ENCODE measurements at regions not wholly inside any gene's neighbourhood (a gene's known extent, or its start where the extent isn't known, plus 50 kb on each side); places are given as distances from the start of the nearest gene placed in this dataset.

DNA sequence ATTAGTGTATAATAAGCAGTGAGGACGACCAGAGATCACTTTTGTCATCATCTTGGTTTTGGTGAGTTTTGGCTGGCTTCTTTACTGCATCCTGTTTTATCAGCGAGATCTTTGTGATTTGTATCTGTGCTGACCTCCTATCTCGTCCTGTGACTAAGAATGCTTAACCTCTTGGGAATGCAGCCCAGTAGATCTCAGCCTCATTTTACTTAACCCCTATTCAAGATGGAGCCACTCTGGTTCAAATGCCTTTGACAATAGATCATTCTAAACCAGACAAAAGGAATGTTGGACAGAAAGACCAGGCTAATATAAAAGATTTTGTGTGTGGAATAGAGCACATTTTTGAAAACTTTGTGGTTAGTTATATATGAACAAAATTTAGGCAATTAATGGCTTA lies 618.5 kb upstream of the BCHE start:
- Histone ChIP-seq H3K4me1 (ENCODE audit: control insufficient read depth, insufficient read depth, low read length, unreplicated experiment) (no peaks in the 10 kb centered on the region), H3K27ac (ENCODE audit: low read depth, low read length) (no peak overlapping the region), H3K4me3 (ENCODE audit: low read depth, low read length) (no peak overlapping the region), H3K79me2 (ENCODE audit: control insufficient read depth, insufficient read depth, low read length, unreplicated experiment) (no peaks in the 10 kb centered on the region), H3K27me3 (ENCODE audit: insufficient read depth, low read length) (no peaks in the 10 kb centered on the region), H3K36me3 (ENCODE audit: insufficient read depth, low read length) (no peaks in the 10 kb centered on the region), H2AFZ (ENCODE audit: low read length, unreplicated experiment) (no peak overlapping the region)

DNA sequence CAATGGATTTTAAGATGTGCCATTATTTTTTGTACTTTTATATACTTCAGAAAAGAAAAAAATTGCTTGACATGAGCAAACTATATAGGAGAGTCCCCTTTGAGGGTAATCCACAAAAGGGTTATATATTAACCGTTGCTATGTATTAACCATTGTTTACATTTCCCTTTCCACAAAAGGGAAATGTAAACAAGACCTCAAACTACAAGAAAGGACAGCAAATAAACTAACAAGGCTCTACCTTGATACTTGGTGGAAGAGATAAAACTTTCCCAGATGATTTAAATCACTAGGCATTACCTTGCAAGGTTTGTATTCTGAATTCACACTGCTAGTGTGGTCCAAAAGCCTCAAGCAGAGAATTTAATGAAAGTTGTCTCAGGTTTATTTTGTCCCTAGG lies 616.3 kb upstream of the BCHE start:
- no peaks in the 10 kb centered on the region for H3K27me3 ChIP-seq (ENCODE audit: insufficient read depth, low read length)
- H3K36me3 ChIP-seq (ENCODE audit: insufficient read depth, low read length): no peaks in the 10 kb centered on the region
- H3K27ac ChIP-seq (ENCODE audit: low read depth, low read length): no peak overlapping the region
- no peaks in the 10 kb centered on the region for H3K79me2 ChIP-seq (ENCODE audit: control insufficient read depth, insufficient read depth, low read length, unreplicated experiment)
- H2AFZ ChIP-seq (ENCODE audit: low read length, unreplicated experiment): no peak overlapping the region
- H3K4me3 ChIP-seq (ENCODE audit: low read depth, low read length): no peak overlapping the region
- no peaks in the 10 kb centered on the region for H3K4me1 ChIP-seq (ENCODE audit: control insufficient read depth, insufficient read depth, low read length, unreplicated experiment)

GRCh38 chr3:166451997-166452396 lies 614.8 kb upstream of the BCHE start:
- H3K27me3 ChIP-seq (ENCODE audit: insufficient read depth, low read length): no peaks in the 10 kb centered on the region
- no peaks in the 10 kb centered on the region for H3K4me1 ChIP-seq (ENCODE audit: control insufficient read depth, insufficient read depth, low read length, unreplicated experiment)
- no peak overlapping the region for H3K27ac ChIP-seq (ENCODE audit: low read depth, low read length)
- H3K36me3 ChIP-seq (ENCODE audit: insufficient read depth, low read length): no peaks in the 10 kb centered on the region
- H3K79me2 ChIP-seq (ENCODE audit: control insufficient read depth, insufficient read depth, low read length, unreplicated experiment): no peaks in the 10 kb centered on the region
- H3K4me3 ChIP-seq (ENCODE audit: low read depth, low read length): no peak overlapping the region
- no peak overlapping the region for H2AFZ ChIP-seq (ENCODE audit: low read length, unreplicated experiment)

DNA sequence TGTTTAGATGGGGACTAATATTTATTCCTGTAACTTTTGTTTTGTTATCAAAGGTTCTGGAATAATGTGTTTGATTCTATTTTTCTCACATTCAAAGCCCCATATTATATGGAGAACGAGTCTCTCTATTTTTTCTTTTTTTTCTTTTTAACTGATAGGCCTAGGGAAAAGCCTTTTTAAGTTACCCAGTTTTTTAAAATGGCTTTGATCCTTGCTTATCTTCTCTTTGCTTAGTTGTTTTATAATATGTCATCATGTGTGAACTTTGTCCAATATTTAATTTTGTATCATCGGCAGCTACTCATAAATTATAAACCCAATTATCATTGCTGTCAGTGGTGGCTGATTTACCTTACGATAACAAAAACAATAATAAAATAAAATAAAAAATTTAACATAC lies 610.3 kb upstream of the BCHE start:
- H3K4me1 ChIP-seq (ENCODE audit: control insufficient read depth, insufficient read depth, low read length, unreplicated experiment): no peaks in the 10 kb centered on the region
- no peak overlapping the region for H3K27ac ChIP-seq (ENCODE audit: low read depth, low read length)
- no peak overlapping the region for H2AFZ ChIP-seq (ENCODE audit: low read length, unreplicated experiment)
- H3K27me3 ChIP-seq (ENCODE audit: insufficient read depth, low read length): no peaks in the 10 kb centered on the region
- H3K36me3 ChIP-seq (ENCODE audit: insufficient read depth, low read length): no peaks in the 10 kb centered on the region
- no peaks in the 10 kb centered on the region for H3K79me2 ChIP-seq (ENCODE audit: control insufficient read depth, insufficient read depth, low read length, unreplicated experiment)
- H3K4me3 ChIP-seq (ENCODE audit: low read depth, low read length): no peak overlapping the region

DNA sequence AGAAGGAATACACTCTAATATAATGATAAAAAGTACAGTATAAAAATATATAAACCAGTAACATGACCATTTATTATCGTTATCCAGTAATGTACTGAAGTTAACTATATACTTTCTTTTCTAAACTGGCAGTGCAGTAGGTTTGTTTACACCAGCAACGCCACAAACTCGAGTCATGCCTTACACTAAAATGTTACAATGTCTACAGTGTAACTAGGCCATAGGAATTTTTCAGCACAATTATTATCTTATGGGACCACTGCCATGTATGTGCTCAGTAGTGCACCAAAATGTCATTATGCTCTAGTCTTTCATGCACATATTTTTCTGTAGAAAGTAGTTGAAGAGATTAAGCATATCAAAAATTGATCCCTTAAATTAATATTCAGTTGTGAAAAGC lies 609.8 kb upstream of the BCHE start:
- Histone ChIP-seq H3K27ac (ENCODE audit: low read depth, low read length) (no peak overlapping the region), H3K27me3 (ENCODE audit: insufficient read depth, low read length) (no peaks in the 10 kb centered on the region), H3K4me1 (ENCODE audit: control insufficient read depth, insufficient read depth, low read length, unreplicated experiment) (no peaks in the 10 kb centered on the region), H3K4me3 (ENCODE audit: low read depth, low read length) (no peak overlapping the region), H3K36me3 (ENCODE audit: insufficient read depth, low read length) (no peaks in the 10 kb centered on the region), H3K79me2 (ENCODE audit: control insufficient read depth, insufficient read depth, low read length, unreplicated experiment) (no peaks in the 10 kb centered on the region), H2AFZ (ENCODE audit: low read length, unreplicated experiment) (no peak overlapping the region)

GRCh38 chr3:166446291-166446690 lies 609.1 kb upstream of the BCHE start:
- Histone ChIP-seq H2AFZ (ENCODE audit: low read length, unreplicated experiment) (no peak overlapping the region), H3K27me3 (ENCODE audit: insufficient read depth, low read length) (no peaks in the 10 kb centered on the region), H3K4me1 (ENCODE audit: control insufficient read depth, insufficient read depth, low read length, unreplicated experiment) (no peaks in the 10 kb centered on the region), H3K4me3 (ENCODE audit: low read depth, low read length) (no peak overlapping the region), H3K36me3 (ENCODE audit: insufficient read depth, low read length) (no peaks in the 10 kb centered on the region), H3K27ac (ENCODE audit: low read depth, low read length) (no peak overlapping the region), H3K79me2 (ENCODE audit: control insufficient read depth, insufficient read depth, low read length, unreplicated experiment) (no peaks in the 10 kb centered on the region)

DNA sequence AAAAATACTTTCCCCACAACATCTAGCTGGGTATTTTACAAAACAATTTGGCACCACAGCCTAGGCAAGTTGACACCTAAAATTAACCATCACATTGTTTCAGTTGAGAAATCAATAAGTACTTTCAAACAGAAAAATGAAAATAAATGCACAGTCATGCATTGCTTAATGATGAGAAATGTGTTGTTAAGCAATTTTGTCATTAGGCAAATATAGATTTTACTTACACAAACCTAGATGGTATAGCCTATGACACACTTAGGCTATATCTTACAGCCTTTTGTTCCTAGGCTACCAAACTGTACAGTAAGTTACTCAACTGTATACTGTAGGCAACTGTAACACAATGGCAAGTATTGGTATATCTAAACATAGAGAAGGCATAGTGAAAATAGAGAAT lies 608.6 kb upstream of the BCHE start:
- no peak overlapping the region for H2AFZ ChIP-seq (ENCODE audit: low read length, unreplicated experiment)
- no peaks in the 10 kb centered on the region for H3K36me3 ChIP-seq (ENCODE audit: insufficient read depth, low read length)
- H3K27ac ChIP-seq (ENCODE audit: low read depth, low read length): no peak overlapping the region
- H3K27me3 ChIP-seq (ENCODE audit: insufficient read depth, low read length): no peaks in the 10 kb centered on the region
- H3K4me3 ChIP-seq (ENCODE audit: low read depth, low read length): no peak overlapping the region
- H3K4me1 ChIP-seq (ENCODE audit: control insufficient read depth, insufficient read depth, low read length, unreplicated experiment): no peaks in the 10 kb centered on the region
- H3K79me2 ChIP-seq (ENCODE audit: control insufficient read depth, insufficient read depth, low read length, unreplicated experiment): no peaks in the 10 kb centered on the region

DNA sequence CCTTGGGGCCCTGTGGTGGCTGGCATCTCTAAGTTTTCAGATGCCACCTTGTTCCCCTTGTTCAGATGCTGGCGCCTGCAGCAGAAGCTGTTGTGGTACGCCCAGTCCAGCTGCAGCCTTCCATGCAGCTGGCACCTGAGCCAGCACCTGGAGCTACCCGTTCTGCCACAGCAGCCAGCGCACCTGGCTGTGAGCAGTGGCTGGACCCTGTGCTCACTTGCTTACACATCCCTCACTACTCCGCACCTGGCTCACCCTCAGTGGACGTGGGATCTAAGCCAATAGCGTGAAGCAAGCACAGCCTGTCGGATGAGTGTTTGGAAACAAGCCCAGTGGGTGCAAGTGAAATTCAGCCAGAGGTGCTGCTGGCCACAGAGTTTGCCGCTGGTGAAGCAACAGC lies 607.5 kb upstream of the BCHE start:
- no peak overlapping the region for H3K4me3 ChIP-seq (ENCODE audit: low read depth, low read length)
- no peaks in the 10 kb centered on the region for H3K27me3 ChIP-seq (ENCODE audit: insufficient read depth, low read length)
- H2AFZ ChIP-seq (ENCODE audit: low read length, unreplicated experiment): no peak overlapping the region
- H3K36me3 ChIP-seq (ENCODE audit: insufficient read depth, low read length): no peaks in the 10 kb centered on the region
- H3K79me2 ChIP-seq (ENCODE audit: control insufficient read depth, insufficient read depth, low read length, unreplicated experiment): no peaks in the 10 kb centered on the region
- H3K4me1 ChIP-seq (ENCODE audit: control insufficient read depth, insufficient read depth, low read length, unreplicated experiment): no peaks in the 10 kb centered on the region
- H3K27ac ChIP-seq (ENCODE audit: low read depth, low read length): no peak overlapping the region

DNA sequence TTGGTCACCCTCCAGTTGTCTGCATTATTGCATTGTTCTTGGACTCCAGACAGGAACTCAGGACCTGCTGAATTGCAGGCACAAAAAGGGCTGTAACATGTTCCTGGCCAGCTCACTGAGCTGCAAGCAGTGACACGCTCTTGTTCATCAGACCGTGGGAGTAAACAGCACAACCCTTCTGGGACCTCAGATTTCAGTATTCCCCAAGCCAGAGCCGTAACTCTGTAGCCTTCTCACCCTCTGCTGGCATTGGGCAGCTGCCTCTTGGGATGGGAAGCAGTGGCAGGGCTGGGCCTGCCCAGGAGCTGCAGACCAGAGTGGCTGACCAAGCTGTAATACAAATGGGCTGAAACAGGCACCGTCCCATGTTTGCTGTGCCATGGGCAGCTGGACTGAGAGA lies 607.1 kb upstream of the BCHE start:
- Histone ChIP-seq H3K27ac (ENCODE audit: low read depth, low read length) (no peak overlapping the region), H2AFZ (ENCODE audit: low read length, unreplicated experiment) (no peak overlapping the region), H3K4me3 (ENCODE audit: low read depth, low read length) (no peak overlapping the region), H3K27me3 (ENCODE audit: insufficient read depth, low read length) (no peaks in the 10 kb centered on the region), H3K79me2 (ENCODE audit: control insufficient read depth, insufficient read depth, low read length, unreplicated experiment) (no peaks in the 10 kb centered on the region), H3K4me1 (ENCODE audit: control insufficient read depth, insufficient read depth, low read length, unreplicated experiment) (no peaks in the 10 kb centered on the region), H3K36me3 (ENCODE audit: insufficient read depth, low read length) (no peaks in the 10 kb centered on the region)

DNA sequence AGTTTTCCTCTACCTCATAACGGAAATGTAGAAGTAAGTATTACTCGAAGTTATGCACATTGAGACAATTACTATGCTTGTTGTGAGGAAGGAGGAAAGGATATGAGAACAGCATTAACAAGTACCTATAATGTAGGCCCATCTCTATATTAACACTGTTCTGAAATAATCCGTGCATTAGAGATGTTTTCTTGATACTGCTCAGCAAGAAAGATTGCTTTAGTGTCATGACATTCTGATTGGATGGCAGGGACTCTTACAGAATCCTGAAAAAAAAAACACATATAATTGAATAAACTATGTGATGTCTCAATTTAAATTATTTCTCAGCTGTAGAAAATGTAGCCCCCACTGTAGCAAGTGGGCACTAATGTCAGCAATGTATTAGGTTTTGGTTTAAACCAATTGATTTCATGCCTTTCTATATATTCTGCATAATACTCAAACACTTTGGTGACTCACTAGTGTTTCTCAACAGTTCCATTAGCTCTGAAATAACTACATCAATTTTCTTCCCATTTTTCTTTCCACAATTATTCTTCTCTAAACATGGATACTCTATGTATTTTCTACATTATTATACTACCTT lies 598.3 kb upstream of the BCHE start:
- Histone ChIP-seq H3K79me2 (ENCODE audit: control insufficient read depth, insufficient read depth, low read length, unreplicated experiment) (no peaks in the 10 kb centered on the region), H2AFZ (ENCODE audit: low read length, unreplicated experiment) (no peak overlapping the region), H3K36me3 (ENCODE audit: insufficient read depth, low read length) (no peaks in the 10 kb centered on the region), H3K27me3 (ENCODE audit: insufficient read depth, low read length) (no peaks in the 10 kb centered on the region), H3K4me3 (ENCODE audit: low read depth, low read length) (no peak overlapping the region), H3K4me1 (ENCODE audit: control insufficient read depth, insufficient read depth, low read length, unreplicated experiment) (no peaks in the 10 kb centered on the region), H3K27ac (ENCODE audit: low read depth, low read length) (no peak overlapping the region)

- H3K27me3 ChIP-seq (ENCODE audit: insufficient read depth, low read length): no peaks in the 10 kb centered on the region
- H3K4me1 ChIP-seq (ENCODE audit: control insufficient read depth, insufficient read depth, low read length, unreplicated experiment): no peaks in the 10 kb centered on the region
- no peak overlapping the region for H3K27ac ChIP-seq (ENCODE audit: low read depth, low read length)
- H3K36me3 ChIP-seq (ENCODE audit: insufficient read depth, low read length): no peaks in the 10 kb centered on the region
- H2AFZ ChIP-seq (ENCODE audit: low read length, unreplicated experiment): no peak overlapping the region
- H3K4me3 ChIP-seq (ENCODE audit: low read depth, low read length): no peak overlapping the region
- H3K79me2 ChIP-seq (ENCODE audit: control insufficient read depth, insufficient read depth, low read length, unreplicated experiment): no peaks in the 10 kb centered on the region
Observed at GRCh38 chr3:166433060-166433459, 595.8 kb upstream of the BCHE start.
